ENCODE measurements at regions not wholly inside any gene's neighbourhood (a gene's known extent, or its start where the extent isn't known, plus 50 kb on each side); places are given as distances from the start of the nearest gene placed in this dataset.

- Histone ChIP-seq H3K9ac (ENCODE audit: low read length) (no peak overlapping the region), H3K27ac (ENCODE audit: low read length in 2 of 2) (no peak overlapping the region)
- CTCF ChIA-PET: no interaction called here
Measured at GRCh38 chr7:156445997-156446761, 194.4 kb upstream of the RNF32 start.

More at GRCh38 chr7:156445997-156446761, 194.4 kb upstream of the RNF32 start:
- intact Hi-C loops (cut with micrococcal nuclease): no loop called here
- Histone ChIP-seq H4K20me1 (ENCODE audit: control insufficient read depth, insufficient read depth, low read length, poor library complexity, severe bottlenecking) (no peaks in the 10 kb centered on the region), H3K9me3 (ENCODE audit: control extremely low read depth in 1 of 3, control insufficient read depth in 2 of 3, insufficient read depth in 1 of 3, low read length in 2 of 3) (peaks cover 0 to 8% (median 0%) of the 10 kb centered on the region in 3 donors), H3K27me3 (replicated peaks in 1 of 4; ENCODE audit: control extremely low read depth in 1 of 4, control insufficient read depth in 3 of 4, insufficient read depth in 4 of 4, low read length in 3 of 4) (no peaks in the 10 kb centered on the region), H3K36me3 (replicated peaks in 1 of 2; ENCODE audit: control extremely low read depth in 1 of 2, control insufficient read depth in 1 of 2, extremely low read depth in 1 of 2, insufficient read depth in 2 of 2, low read length in 1 of 2) (no peaks in the 10 kb centered on the region), H3K79me2 (ENCODE audit: control insufficient read depth, insufficient read depth, low read length) (no peaks in the 10 kb centered on the region), H3K4me3 (ENCODE audit: control extremely low read depth in 1 of 5, extremely low read depth in 1 of 5, insufficient read depth in 1 of 5, low read depth in 2 of 5, low read length in 4 of 5) (no peak overlapping the region), H2AFZ (ENCODE audit: insufficient read depth, low read depth, low read length, poor library complexity, severe bottlenecking) (no peak overlapping the region), H3K4me2 (replicated peaks; ENCODE audit: low read depth, low read length, poor library complexity, severe bottlenecking) (no peak overlapping the region), H3K4me1 (ENCODE audit: control insufficient read depth in 2 of 2, insufficient read depth in 2 of 2, low read length in 2 of 2) (no peaks in the 10 kb centered on the region)
- no peak overlapping the region for H3K27ac Mint-ChIP-seq
- peaks cover 3% of the 10 kb centered on the region for H3K27me3 Mint-ChIP-seq
- H3K9me3 Mint-ChIP-seq (ENCODE audit: insufficient read depth): no peaks in the 10 kb centered on the region
- DNase-seq (no peak), ATAC-seq (ENCODE audit: low read depth) (no peak)
- H3K4me1 Mint-ChIP-seq: no peaks in the 10 kb centered on the region
- POLR2A ChIA-PET: no interaction called here
- TF ChIP-seq CTCF (IDR thresholded peaks at IDR 0.05) (no peak), EZH2 (IDR thresholded peaks at IDR 0.05; ENCODE audit: borderline replicate concordance, insufficient read depth, low read depth, low read length, poor library complexity, severe bottlenecking) (no peak)
- 83% methylated on average over 16 of the region's 16 CpGs for WGBS (ENCODE audit: insufficient coverage)
- no peak overlapping the region for H3K4me3 Mint-ChIP-seq

All from B cell (primary cell).